ENCODE measurements at regions not wholly inside any gene's neighbourhood (a gene's known extent, or its start where the extent isn't known, plus 50 kb on each side); places are given as distances from the start of the nearest gene placed in this dataset.

GRCh38 chr6:85143676-85144075 lies 306.2 kb upstream of the NT5E start:
- TF ChIP-seq MAX (IDR thresholded peaks at IDR 0.05): no peak
- TF ChIP-seq REST (IDR thresholded peaks at IDR 0.05; ENCODE audit: low read depth): no peak
- no peak for TF ChIP-seq FOXM1 (IDR thresholded peaks at IDR 0.05; ENCODE audit: borderline replicate concordance, low read depth)
- no peak for TF ChIP-seq ZBTB7A (IDR thresholded peaks at IDR 0.05; ENCODE audit: low read depth)
- no peak for TF ChIP-seq TAF1 (IDR thresholded peaks at IDR 0.05; ENCODE audit: low read depth)
- no peak for TF ChIP-seq YY1 (IDR thresholded peaks at IDR 0.05; ENCODE audit: low read depth)
- TF ChIP-seq RAD21 (IDR thresholded peaks at IDR 0.05; ENCODE audit: low read depth): no peak
- TF ChIP-seq EP300 (IDR thresholded peaks at IDR 0.05; ENCODE audit: borderline replicate concordance): no peak
- no peak for TF ChIP-seq TEAD4 (IDR thresholded peaks at IDR 0.05)
- TF ChIP-seq CEBPB (IDR thresholded peaks at IDR 0.05): no peak
- TF ChIP-seq USF1 (IDR thresholded peaks at IDR 0.05): no peak
- TF ChIP-seq CREB1 (IDR thresholded peaks at IDR 0.05; ENCODE audit: low read depth): no peak

All from Ishikawa (cell line).